H1 (cell line): ENCODE measurements at regions not wholly inside any gene's neighbourhood (a gene's known extent, or its start where the extent isn't known, plus 50 kb on each side); places are given as distances from the start of the nearest gene placed in this dataset.

Experiments
- CTCF ChIA-PET: fragments of 300-600 bp; sonication (Branson Sonifier 250); formaldehyde crosslinking; loops from one replicate; lab custom pipeline; 2021; ENCODE audit not compliant: partially characterized antibody; lab: Charles Lee
- POLR2A ChIA-PET: fragments of 300-600 bp; sonication (Branson Sonifier 250); formaldehyde crosslinking; loops from one replicate; lab custom pipeline; 2021; ENCODE audit warnings: inconsistent platforms; ENCODE audit not compliant: partially characterized antibody; lab: Charles Lee
- DNase-seq, 2 experiments: peaks; one replicate each; pipeline versions ENCODE4 v3.0.0 to v3.0.0-alpha.2; 2010 to 2022; ENCODE audit warnings: low spot score in 2 of 2, low read depth in 1 of 2, mixed read lengths in 1 of 2
- FAIRE-seq: peaks from 2 replicates; lab custom pipeline; 2011; peaks lifted over from hg19 to GRCh38; lab: Jason Lieb, UNC
- H2AFZ ChIP-seq: 2 replicates; pipeline ENCODE4 v1.8.1; 2012; ENCODE audit warnings: low read length, inconsistent platforms
- H2AK5ac ChIP-seq: 2 replicates; pipeline ENCODE4 v1.6.1; 2013; ENCODE audit warnings: low read depth, low read length
- H2BK120ac ChIP-seq: replicated peaks from 2 replicates; pipeline ENCODE3; 2013; ENCODE audit warnings: low read depth, low read length, inconsistent platforms
- H2BK12ac ChIP-seq: 2 replicates; pipeline ENCODE4 v1.6.1; 2013; ENCODE audit warnings: low read depth, low read length
- H2BK15ac ChIP-seq: 2 replicates; pipeline ENCODE4 v1.6.1; 2013; ENCODE audit warnings: low read length
- H2BK20ac ChIP-seq: 2 replicates; pipeline ENCODE4 v1.6.1; 2013; ENCODE audit warnings: low read length
- H2BK5ac ChIP-seq: 2 replicates; pipeline ENCODE4 v1.6.1; 2013; ENCODE audit warnings: low read depth, low read length
- H3K14ac ChIP-seq: 2 replicates; pipeline ENCODE4 v1.6.1; 2013; ENCODE audit warnings: inconsistent platforms; ENCODE audit not compliant: insufficient read length
- H3K18ac ChIP-seq: 2 replicates; pipeline ENCODE4 v1.6.1; 2013; ENCODE audit warnings: low read length; ENCODE audit errors: extremely low read depth
- H3K23ac ChIP-seq: 2 replicates; pipeline ENCODE4 v1.6.1; 2013; ENCODE audit warnings: inconsistent platforms; ENCODE audit not compliant: insufficient read length
- H3K23me2 ChIP-seq: 2 replicates; pipeline ENCODE4 v1.6.1; 2013; ENCODE audit warnings: low read depth, low read length
- H3K27ac ChIP-seq: 2 replicates; pipeline ENCODE4 v1.6.1; 2011; ENCODE audit warnings: low read depth, low read length, inconsistent platforms
- H3K27me3 ChIP-seq, 4 experiments: replicated peaks in 1 of 4; 1 replicate in 1 of 4; 2 replicates in 3 of 4; pipeline versions ENCODE4 v1.6.1 to v1.8.1; 2011 to 2013; ENCODE audit warnings: low read length in 3 of 4, mild to moderate bottlenecking in 3 of 4, inconsistent platforms in 2 of 4, mixed read lengths in 2 of 4, moderate library complexity in 1 of 4; ENCODE audit not compliant: control insufficient read depth in 3 of 4, insufficient read depth in 3 of 4; ENCODE audit errors: extremely low read depth in 1 of 4
- H3K36me3 ChIP-seq, 4 experiments: 2 replicates each; pipeline versions ENCODE4 v1.6.1 to v1.8.1; 2011 to 2013; ENCODE audit warnings: mild to moderate bottlenecking in 4 of 4, low read length in 3 of 4, moderate library complexity in 2 of 4, control low read depth in 1 of 4, inconsistent platforms in 1 of 4; ENCODE audit not compliant: insufficient read depth in 4 of 4, control insufficient read depth in 2 of 4
- H3K4ac ChIP-seq: replicated peaks from 2 replicates; pipeline ENCODE3; 2013; ENCODE audit warnings: low read length, low read depth, mixed read lengths, inconsistent platforms; ENCODE audit not compliant: insufficient read length
- H3K4me1 ChIP-seq, 4 experiments: replicated peaks in 1 of 4; 1 replicate in 1 of 4; 2 replicates in 3 of 4; pipeline versions ENCODE4 v1.6.1 to v1.8.1; 2011 to 2013; ENCODE audit warnings: low read length in 3 of 4, inconsistent platforms in 2 of 4, mixed read lengths in 1 of 4; ENCODE audit not compliant: insufficient read depth in 4 of 4, control insufficient read depth in 3 of 4
- H3K4me2 ChIP-seq, 2 experiments: 2 replicates each; pipeline versions ENCODE4 v1.6.1 to v1.8.1; 2011 to 2013; ENCODE audit warnings: low read depth in 2 of 2, low read length in 2 of 2, control low read depth in 1 of 2, inconsistent platforms in 1 of 2, mild to moderate bottlenecking in 1 of 2; ENCODE audit not compliant: insufficient read depth in 1 of 2
- H3K4me3 ChIP-seq, 4 experiments: fragments of 200-600, 300-600 bp in 1 of 4; sonication (generic), shearing (Covaris generic), sonication (Bioruptor Twin) in 1 of 4; 2 replicates each; pipeline versions ENCODE4 v1.5.1 to v1.8.1; 2011 to 2016; ENCODE audit warnings: low read length in 4 of 4, low read depth in 3 of 4, control low read depth in 2 of 4, inconsistent platforms in 2 of 4, mild to moderate bottlenecking in 2 of 4, mixed read lengths in 1 of 4, moderate library complexity in 1 of 4; ENCODE audit not compliant: insufficient read depth in 2 of 4; ENCODE audit errors: extremely low read depth in 1 of 4
- H3K56ac ChIP-seq: replicated peaks from 2 replicates; pipeline ENCODE3; 2013; ENCODE audit warnings: low read depth, mild to moderate bottlenecking, mixed read lengths, low read length, inconsistent platforms; ENCODE audit not compliant: insufficient read length
- H3K79me1 ChIP-seq: 2 replicates; pipeline ENCODE4 v1.6.1; 2013; ENCODE audit warnings: low read depth, low read length, control low read depth
- H3K79me2 ChIP-seq, 2 experiments: 2 replicates each; pipeline versions ENCODE4 v1.6.1 to v1.8.1; 2012 to 2013; ENCODE audit warnings: low read length in 2 of 2, mild to moderate bottlenecking in 2 of 2, inconsistent platforms in 1 of 2; ENCODE audit not compliant: insufficient read depth in 2 of 2, control insufficient read depth in 1 of 2
- H3K9ac ChIP-seq, 4 experiments: replicated peaks in 1 of 4; 1 replicate in 1 of 4; 2 replicates in 3 of 4; pipeline versions ENCODE4 v1.6.1 to v1.8.1; 2011 to 2013; ENCODE audit warnings: low read depth in 3 of 4, low read length in 3 of 4, control low read depth in 2 of 4, mild to moderate bottlenecking in 2 of 4, moderate library complexity in 2 of 4, inconsistent platforms in 1 of 4; ENCODE audit errors: extremely low read depth in 1 of 4
- H3K9me3 ChIP-seq, 2 experiments: 2 replicates each; pipeline versions ENCODE4 v1.6.1 to v1.8.1; 2012 to 2013; ENCODE audit warnings: mild to moderate bottlenecking in 2 of 2, moderate library complexity in 2 of 2, control low read depth in 1 of 2, inconsistent platforms in 1 of 2, low read depth in 1 of 2, low read length in 1 of 2, mixed read lengths in 1 of 2; ENCODE audit not compliant: insufficient read depth in 2 of 2
- H4K20me1 ChIP-seq, 2 experiments: replicated peaks in 1 of 2; 2 replicates each; pipeline versions ENCODE3 to v1.8.1; 2011 to 2013; ENCODE audit warnings: inconsistent platforms in 2 of 2, low read length in 2 of 2, mild to moderate bottlenecking in 1 of 2; ENCODE audit not compliant: insufficient read depth in 2 of 2, control insufficient read depth in 1 of 2
- H4K5ac ChIP-seq: 2 replicates; pipeline ENCODE4 v1.6.1; 2013; ENCODE audit warnings: low read length, low read depth, mixed read lengths, inconsistent platforms; ENCODE audit not compliant: insufficient read length
- H4K8ac ChIP-seq: 2 replicates; pipeline ENCODE4 v1.8.0; 2013; ENCODE audit warnings: mild to moderate bottlenecking, moderate library complexity, low read length, inconsistent platforms; ENCODE audit not compliant: insufficient read depth; ENCODE audit errors: extremely low read depth
- H4K91ac ChIP-seq: replicated peaks from 2 replicates; pipeline ENCODE3; 2013; ENCODE audit warnings: low read length, mixed read lengths, inconsistent platforms; ENCODE audit not compliant: insufficient read length
- CEBPB ChIP-seq: IDR thresholded peaks from 2 replicates; pipeline ENCODE4 v1.6.1; 2012; ENCODE audit warnings: low read depth, low read length
- POLR2AphosphoS5 ChIP-seq: IDR thresholded peaks from 2 replicates; pipeline ENCODE4 v1.6.1; 2011; ENCODE audit warnings: low read depth, low read length
- SRF ChIP-seq: IDR thresholded peaks from 2 replicates; pipeline ENCODE4 v1.6.1; 2011; ENCODE audit warnings: mild to moderate bottlenecking, low read depth, low read length, moderate library complexity
- WGBS, 2 experiments: shearing (Covaris generic) in 1 of 2; methylation state at CpG; one replicate each; pipeline versions ENCODE4 v1.1.6 to v1.1.7; 2013 to 2015; ENCODE audit warnings: low lambda C conversion rate in 2 of 2, mixed read lengths in 2 of 2, inconsistent platforms in 1 of 2, low coverage in 1 of 2, missing lambda C conversion rate in 1 of 2; ENCODE audit not compliant: insufficient replicate concordance in 2 of 2, insufficient coverage in 1 of 2, insufficient read length in 1 of 2; ENCODE audit errors: extremely low coverage in 1 of 2, missing lambda C conversion rate in 1 of 2; 5-methylcytosine and 5-hydroxymethylcytosine counted together

- H4K5ac ChIP-seq: no peak overlapping the region
- no peaks in the 10 kb centered on the region for H4K20me1 ChIP-seq
- TF ChIP-seq POLR2AphosphoS5 (no peak), SRF (no peak), CEBPB (no peak)
- TF ChIP-seq, all 59 proteins: peak for 0
- H3K79me2 ChIP-seq: no peaks in the 10 kb centered on the region
- no peaks in the 10 kb centered on the region; a peak in 1 of 8 replicates for H3K36me3 ChIP-seq
- no peak overlapping the region for H2BK5ac ChIP-seq
- no peak overlapping the region for H3K4ac ChIP-seq
- H3K27me3 ChIP-seq: no peaks in the 10 kb centered on the region
- H3K14ac ChIP-seq: no peak overlapping the region
- H2AK5ac ChIP-seq: no peak overlapping the region
- no peak overlapping the region for H4K91ac ChIP-seq
- H2BK20ac ChIP-seq: no peak overlapping the region
- FAIRE-seq: no peak
- H3K9ac ChIP-seq: no peak overlapping the region
- CTCF ChIA-PET: interaction anchor here (0.9 to 3.3 kb wide), 6 partner anchors 9 to 828 kb away, joined by 3 to 16 read pairs (median 4); partner anchors contain the start of gene BDNF
- no peak overlapping the region for H3K4me3 ChIP-seq
- H3K23me2 ChIP-seq: no peaks in the 10 kb centered on the region
- H2BK120ac ChIP-seq: no peak overlapping the region
- H2AFZ ChIP-seq: no peak overlapping the region
- H3K79me1 ChIP-seq: no peaks in the 10 kb centered on the region
- no peak overlapping the region for H3K27ac ChIP-seq
- POLR2A ChIA-PET: no interaction called here
- no peak overlapping the region for H3K18ac ChIP-seq
- DNase-seq: no peak
- H3K4me2 ChIP-seq: no peak overlapping the region
- no peak overlapping the region for H3K56ac ChIP-seq
- H4K8ac ChIP-seq: no peak overlapping the region
- peaks cover 7 to 16% of the 10 kb centered on the region in 2 experiments; a peak in 3 of 4 replicates for H3K9me3 ChIP-seq
- no peaks in the 10 kb centered on the region for H3K4me1 ChIP-seq
- no peak overlapping the region for H2BK15ac ChIP-seq
- no peak overlapping the region for H2BK12ac ChIP-seq
- 95% methylated on average over 4 of the region's 4 CpGs; no CpG with 5 or more reads in 1 of the 2 experiments for WGBS, 2 experiments
- H3K23ac ChIP-seq: no peak overlapping the region
Observed at GRCh38 chr11:28528217-28528616, 420.0 kb downstream of the METTL15 start.
